Fibroblast of pulmonary artery (primary cell): ENCODE measurements at regions not wholly inside any gene's neighbourhood (a gene's known extent, or its start where the extent isn't known, plus 50 kb on each side); places are given as distances from the start of the nearest gene placed in this dataset.

Experiments
- DNase-seq: peaks from one replicate; pipeline ENCODE4 v3.0.0-alpha.2; 2010; ENCODE audit warnings: low read depth
- H3K4me3 ChIP-seq: replicated peaks from 2 replicates; pipeline ENCODE4 v1.5.1; 2011; ENCODE audit warnings: low read depth, mild to moderate bottlenecking, control low read depth, low read length, moderate library complexity
- TF ChIP-seq, protein P1 (sequence below): IDR thresholded peaks from 2 replicates; pipeline ENCODE4 v1.5.1; 2011; ENCODE audit warnings: mild to moderate bottlenecking, control low read depth, low read length, inconsistent platforms; ENCODE audit errors: missing control alignments

DNA sequence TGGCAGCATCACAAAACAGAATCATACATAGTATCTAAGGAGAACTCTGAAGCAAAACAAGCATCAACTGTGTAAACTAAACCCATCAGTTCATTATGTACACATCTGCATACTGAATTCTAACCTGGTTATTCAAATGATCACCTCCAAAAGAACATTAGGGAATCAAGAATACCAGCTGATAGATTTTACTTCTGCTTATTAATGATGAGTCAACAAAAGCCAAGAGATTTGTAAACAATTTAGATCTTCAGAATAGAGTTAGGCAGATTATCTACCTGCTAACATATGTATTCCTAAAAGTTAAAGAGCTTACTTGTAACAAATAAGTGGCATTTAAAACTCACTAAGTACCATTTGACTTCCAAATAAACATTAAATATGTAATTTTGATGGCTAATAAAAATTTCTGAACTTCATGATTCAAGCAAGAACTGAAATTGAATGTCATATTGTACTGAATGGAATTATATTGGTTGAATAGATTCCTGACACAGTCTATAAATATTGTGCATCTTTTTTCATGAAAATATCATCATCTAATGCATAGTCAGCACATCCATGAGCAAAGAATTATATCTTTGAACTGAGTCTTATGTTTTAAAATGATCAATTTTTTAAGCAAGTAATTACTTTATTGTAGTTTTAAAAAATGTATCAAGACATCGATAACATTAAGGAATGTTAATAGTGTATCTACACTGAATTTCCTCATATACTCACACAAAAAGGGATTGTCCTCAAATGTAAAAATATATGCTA is 470.5 kb downstream of the GRXCR1 start:
- TF ChIP-seq, protein P1, sequence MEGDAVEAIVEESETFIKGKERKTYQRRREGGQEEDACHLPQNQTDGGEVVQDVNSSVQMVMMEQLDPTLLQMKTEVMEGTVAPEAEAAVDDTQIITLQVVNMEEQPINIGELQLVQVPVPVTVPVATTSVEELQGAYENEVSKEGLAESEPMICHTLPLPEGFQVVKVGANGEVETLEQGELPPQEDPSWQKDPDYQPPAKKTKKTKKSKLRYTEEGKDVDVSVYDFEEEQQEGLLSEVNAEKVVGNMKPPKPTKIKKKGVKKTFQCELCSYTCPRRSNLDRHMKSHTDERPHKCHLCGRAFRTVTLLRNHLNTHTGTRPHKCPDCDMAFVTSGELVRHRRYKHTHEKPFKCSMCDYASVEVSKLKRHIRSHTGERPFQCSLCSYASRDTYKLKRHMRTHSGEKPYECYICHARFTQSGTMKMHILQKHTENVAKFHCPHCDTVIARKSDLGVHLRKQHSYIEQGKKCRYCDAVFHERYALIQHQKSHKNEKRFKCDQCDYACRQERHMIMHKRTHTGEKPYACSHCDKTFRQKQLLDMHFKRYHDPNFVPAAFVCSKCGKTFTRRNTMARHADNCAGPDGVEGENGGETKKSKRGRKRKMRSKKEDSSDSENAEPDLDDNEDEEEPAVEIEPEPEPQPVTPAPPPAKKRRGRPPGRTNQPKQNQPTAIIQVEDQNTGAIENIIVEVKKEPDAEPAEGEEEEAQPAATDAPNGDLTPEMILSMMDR, result no peak
- no peak for DNase-seq
- H3K4me3 ChIP-seq, result no peak overlapping the region

DNA sequence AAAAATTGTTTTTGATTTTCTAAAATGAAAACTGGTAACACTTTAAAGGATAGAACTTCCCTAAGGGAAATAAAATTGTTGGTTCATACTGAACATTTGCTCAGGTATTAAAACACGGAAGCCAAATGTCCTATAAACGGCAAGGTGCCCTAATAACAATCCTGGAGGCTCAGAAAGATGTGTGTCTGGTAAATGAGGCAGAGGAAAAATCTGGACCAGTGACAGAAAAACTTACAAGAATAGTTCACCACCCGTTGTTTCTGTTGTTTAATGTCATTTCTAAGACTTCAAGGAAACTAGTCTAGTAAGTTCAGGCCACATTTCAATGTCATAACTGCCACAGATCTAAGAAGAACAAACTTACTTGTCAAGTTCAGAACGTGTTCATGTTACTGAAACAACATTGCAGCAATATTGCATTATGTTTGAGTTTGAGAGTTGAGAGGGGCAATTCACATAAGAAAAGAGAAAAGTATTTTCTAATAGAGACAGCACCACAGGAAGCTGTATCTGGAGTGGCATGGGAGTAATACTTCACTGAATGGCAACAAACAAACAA is 476.6 kb downstream of the GRXCR1 start:
- no peak overlapping the region for H3K4me3 ChIP-seq
- DNase-seq, result no peak
- TF ChIP-seq, protein P1, result no peak

DNA sequence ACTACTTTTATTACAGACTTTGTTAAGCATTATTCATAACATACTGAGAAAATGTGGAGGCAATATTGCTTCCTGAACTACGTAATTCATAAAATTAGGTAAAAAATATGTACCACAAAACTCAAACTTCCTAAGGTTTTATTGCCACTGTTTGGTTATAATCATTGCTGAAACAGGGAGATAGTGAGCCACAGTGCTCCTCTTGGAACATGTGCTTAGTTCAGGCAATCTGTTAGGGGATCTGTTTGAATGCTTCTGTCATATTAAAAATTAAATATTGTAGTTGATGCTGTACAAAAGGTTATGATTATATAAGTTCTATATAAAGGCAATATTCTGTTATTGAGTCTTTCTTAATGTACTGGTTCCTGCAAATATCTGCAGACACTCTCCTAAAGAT is 480.7 kb downstream of the GRXCR1 start:
- TF ChIP-seq, protein P1, result no peak
- no peak for DNase-seq
- no peak overlapping the region for H3K4me3 ChIP-seq

DNA sequence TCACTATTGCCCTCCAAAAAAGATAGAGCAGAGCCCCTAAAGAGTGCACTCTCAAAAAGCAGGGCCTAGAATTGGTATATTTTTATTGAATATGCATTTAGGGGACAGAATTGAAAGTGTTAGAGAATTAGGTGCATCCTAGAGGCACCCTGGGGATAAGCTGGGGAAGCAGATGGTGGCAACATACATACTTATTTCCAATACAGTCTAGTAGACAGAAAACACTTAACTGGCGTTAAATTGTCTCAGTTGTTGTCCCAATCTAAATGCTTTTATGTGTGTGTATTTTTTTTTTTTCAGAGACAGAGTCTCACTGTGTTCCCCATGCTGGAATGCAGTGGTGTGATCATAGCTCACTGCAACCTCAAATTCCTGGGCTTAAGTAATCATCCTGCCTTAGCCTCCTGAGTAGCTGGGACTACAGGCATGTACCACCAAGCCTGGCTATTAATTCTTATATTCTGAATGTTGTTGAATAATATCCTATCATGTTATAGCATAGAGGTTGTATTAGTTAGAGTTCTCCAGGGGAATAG is 481.8 kb downstream of the GRXCR1 start:
- H3K4me3 ChIP-seq, result no peak overlapping the region
- TF ChIP-seq, protein P1, result no peak
- no peak for DNase-seq

DNA sequence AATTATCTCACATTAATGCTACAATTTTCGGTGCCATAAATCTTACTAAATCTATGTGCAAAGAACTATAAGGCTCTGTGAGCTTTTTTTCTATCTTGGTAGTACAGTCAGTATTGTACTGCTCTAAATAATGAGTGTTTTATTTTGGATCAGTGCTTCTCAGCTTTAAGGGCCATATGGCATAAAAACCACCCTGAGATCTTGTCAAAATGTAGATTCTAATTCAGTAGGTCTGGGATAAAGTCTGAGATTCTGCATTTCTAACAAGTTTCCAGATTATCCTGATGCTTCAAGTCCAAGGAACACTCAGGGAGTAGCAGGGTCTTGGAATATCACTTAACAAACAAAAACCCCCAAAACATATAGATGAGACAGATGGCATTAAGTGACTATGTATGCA is 486.5 kb downstream of the GRXCR1 start:
- no peak overlapping the region for H3K4me3 ChIP-seq
- TF ChIP-seq, protein P1, result no peak
- no peak for DNase-seq

DNA sequence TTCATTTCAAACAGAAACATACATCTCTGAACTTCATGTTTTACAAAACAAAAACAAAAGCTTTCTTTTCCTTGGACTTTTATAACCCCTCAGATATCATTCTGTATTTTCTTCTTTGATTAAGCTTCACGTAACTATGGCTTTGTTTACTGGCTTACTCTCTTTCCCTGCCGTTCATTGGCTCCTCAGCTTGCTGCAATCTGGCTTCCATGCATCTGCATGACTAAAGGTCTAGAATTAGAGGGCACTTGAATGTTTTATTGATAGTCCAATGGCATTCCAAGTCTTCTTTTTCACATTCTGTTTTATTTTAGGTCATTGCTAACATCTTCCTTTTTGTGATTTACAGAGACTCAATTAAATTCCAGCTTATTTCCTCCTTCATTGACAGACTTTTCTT is 487.6 kb downstream of the GRXCR1 start:
- TF ChIP-seq, protein P1, result no peak
- H3K4me3 ChIP-seq, result no peak overlapping the region
- no peak for DNase-seq

DNA sequence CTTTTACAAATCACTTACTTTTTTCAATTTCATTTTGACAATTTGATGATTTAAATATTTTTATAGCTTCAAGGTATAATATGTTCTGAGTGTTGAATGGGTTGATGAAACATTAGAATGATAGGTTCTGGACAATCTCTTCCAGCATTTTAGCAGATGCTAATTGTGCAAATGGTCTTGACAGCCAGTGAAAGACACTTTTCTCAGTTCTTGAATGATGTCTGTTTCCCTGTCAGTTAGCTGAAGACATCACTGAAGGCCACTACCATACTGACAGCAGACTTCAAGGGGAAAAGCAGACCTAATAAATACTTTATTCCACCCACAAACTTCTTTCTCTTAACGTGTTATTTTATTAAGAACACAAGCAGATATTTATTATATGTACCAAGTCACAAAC is 498.6 kb downstream of the GRXCR1 start:
- TF ChIP-seq, protein P1, result no peak
- H3K4me3 ChIP-seq, result no peak overlapping the region
- DNase-seq, result no peak
